ENCODE measurements at regions not wholly inside any gene's neighbourhood (a gene's known extent, or its start where the extent isn't known, plus 50 kb on each side); places are given as distances from the start of the nearest gene placed in this dataset.

DNA sequence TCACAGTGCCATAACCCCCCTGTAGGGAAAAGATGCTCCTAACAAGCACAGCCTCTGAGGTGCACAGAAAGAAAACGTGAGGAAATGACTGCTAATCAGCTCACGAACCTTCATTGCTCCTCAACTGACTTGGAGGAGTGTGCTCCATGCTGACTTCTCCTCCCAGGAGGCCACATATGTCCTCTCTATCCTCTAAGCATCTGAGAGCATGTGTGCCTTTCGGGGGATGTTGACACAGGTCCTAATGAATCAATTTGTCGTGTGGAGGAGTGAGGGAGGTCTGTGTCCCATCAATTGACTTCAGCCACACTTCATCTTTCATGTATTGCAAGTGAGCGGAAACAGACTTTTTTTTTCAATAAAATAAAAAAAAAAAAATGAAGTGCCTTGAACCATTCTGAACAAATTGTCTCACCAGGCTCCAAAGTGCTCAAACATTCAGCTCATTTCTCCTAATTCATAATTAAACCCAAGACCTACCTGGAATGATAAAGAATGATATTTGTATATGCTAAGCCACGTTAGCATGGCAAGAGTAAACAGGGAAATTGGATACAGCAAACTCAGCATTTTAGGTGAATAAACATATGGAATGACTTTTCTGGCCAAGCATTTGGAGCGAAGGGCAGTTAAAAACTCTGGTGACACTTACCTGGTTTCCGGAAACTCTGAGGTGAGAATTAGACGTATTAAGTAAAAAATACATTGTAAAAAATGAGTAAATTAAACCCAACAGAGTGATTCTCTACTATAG, 317.6 kb upstream of the FAT3 start:
- H3K4me1 ChIP-seq (ENCODE audit: insufficient read depth): no peaks in the 10 kb centered on the region
- H3K4me2 ChIP-seq: no peak overlapping the region
- no peak overlapping the region for H3K27ac ChIP-seq
- TF ChIP-seq EZH2phosphoT487 (IDR thresholded peaks at IDR 0.05; ENCODE audit: low read depth, severe bottlenecking, unreplicated experiment) (no peak), CTCF (IDR thresholded peaks at IDR 0.05; ENCODE audit: poor library complexity) (no peak), EZH2 (IDR thresholded peaks at IDR 0.05; ENCODE audit: borderline replicate concordance) (no peak)
- no peaks in the 10 kb centered on the region for H3K9me3 ChIP-seq (ENCODE audit: low read depth)
- no peaks in the 10 kb centered on the region for H3K9me2 ChIP-seq (replicated peaks; ENCODE audit: insufficient read depth)
- no peak for DNase-seq (ENCODE audit: low spot score)
- H4K20me1 ChIP-seq (ENCODE audit: insufficient read depth, poor library complexity, severe bottlenecking): no peaks in the 10 kb centered on the region
- WGBS (ENCODE audit: low lambda C conversion rate, missing lambda C conversion rate): 65% methylated on average over 9 of the region's 9 CpGs
- no peaks in the 10 kb centered on the region for H3K27me3 ChIP-seq
- no peak overlapping the region for H3K4me3 ChIP-seq
- H3K36me3 ChIP-seq (replicated peaks; ENCODE audit: insufficient read depth, low read depth): no peaks in the 10 kb centered on the region
- H2AFZ ChIP-seq: no peak overlapping the region
- H3K79me2 ChIP-seq: no peaks in the 10 kb centered on the region

- Histone ChIP-seq H3K79me2 (no peaks in the 10 kb centered on the region), H3K9me3 (ENCODE audit: low read depth) (no peaks in the 10 kb centered on the region), H3K36me3 (replicated peaks; ENCODE audit: insufficient read depth, low read depth) (no peaks in the 10 kb centered on the region), H3K27me3 (no peaks in the 10 kb centered on the region), H3K4me2 (no peak overlapping the region), H2AFZ (no peak overlapping the region), H4K20me1 (ENCODE audit: insufficient read depth, poor library complexity, severe bottlenecking) (no peaks in the 10 kb centered on the region), H3K9me2 (replicated peaks; ENCODE audit: insufficient read depth) (no peaks in the 10 kb centered on the region), H3K27ac (no peak overlapping the region), H3K4me3 (no peak overlapping the region), H3K4me1 (ENCODE audit: insufficient read depth) (no peaks in the 10 kb centered on the region)
- TF ChIP-seq EZH2 (IDR thresholded peaks at IDR 0.05; ENCODE audit: borderline replicate concordance) (no peak), CTCF (IDR thresholded peaks at IDR 0.05; ENCODE audit: poor library complexity) (no peak), EZH2phosphoT487 (IDR thresholded peaks at IDR 0.05; ENCODE audit: low read depth, severe bottlenecking, unreplicated experiment) (no peak)
- DNase-seq (ENCODE audit: low spot score): no peak
- WGBS (ENCODE audit: low lambda C conversion rate, missing lambda C conversion rate): 79% methylated on average over 7 of the region's 7 CpGs
Observed at GRCh38 chr11:91904792-91905785, 319.5 kb upstream of the FAT3 start.

- no peak for DNase-seq (ENCODE audit: low spot score)
- H3K4me3 ChIP-seq: no peak overlapping the region
- H3K9me3 ChIP-seq (ENCODE audit: low read depth): no peaks in the 10 kb centered on the region
- no peaks in the 10 kb centered on the region for H3K9me2 ChIP-seq (replicated peaks; ENCODE audit: insufficient read depth)
- H3K4me2 ChIP-seq: no peak overlapping the region
- no peaks in the 10 kb centered on the region for H4K20me1 ChIP-seq (ENCODE audit: insufficient read depth, poor library complexity, severe bottlenecking)
- no peak for TF ChIP-seq EZH2phosphoT487 (IDR thresholded peaks at IDR 0.05; ENCODE audit: low read depth, severe bottlenecking, unreplicated experiment)
- no peak for TF ChIP-seq CTCF (IDR thresholded peaks at IDR 0.05; ENCODE audit: poor library complexity)
- no peak for TF ChIP-seq EZH2 (IDR thresholded peaks at IDR 0.05; ENCODE audit: borderline replicate concordance)
- no peak overlapping the region for H2AFZ ChIP-seq
- H3K79me2 ChIP-seq: no peaks in the 10 kb centered on the region
- no peaks in the 10 kb centered on the region for H3K4me1 ChIP-seq (ENCODE audit: insufficient read depth)
- H3K36me3 ChIP-seq (replicated peaks; ENCODE audit: insufficient read depth, low read depth): no peaks in the 10 kb centered on the region
- no peak overlapping the region for H3K27ac ChIP-seq
- 83% methylated on average over 1 of the region's 1 CpG for WGBS (ENCODE audit: low lambda C conversion rate, missing lambda C conversion rate)
- no peaks in the 10 kb centered on the region for H3K27me3 ChIP-seq
Observed at GRCh38 chr11:91902312-91902711, 322.3 kb upstream of the FAT3 start.

All from hepatocyte (in vitro differentiated cells).